ENCODE measurements at regions not wholly inside any gene's neighbourhood (a gene's known extent, or its start where the extent isn't known, plus 50 kb on each side); places are given as distances from the start of the nearest gene placed in this dataset.

DNA sequence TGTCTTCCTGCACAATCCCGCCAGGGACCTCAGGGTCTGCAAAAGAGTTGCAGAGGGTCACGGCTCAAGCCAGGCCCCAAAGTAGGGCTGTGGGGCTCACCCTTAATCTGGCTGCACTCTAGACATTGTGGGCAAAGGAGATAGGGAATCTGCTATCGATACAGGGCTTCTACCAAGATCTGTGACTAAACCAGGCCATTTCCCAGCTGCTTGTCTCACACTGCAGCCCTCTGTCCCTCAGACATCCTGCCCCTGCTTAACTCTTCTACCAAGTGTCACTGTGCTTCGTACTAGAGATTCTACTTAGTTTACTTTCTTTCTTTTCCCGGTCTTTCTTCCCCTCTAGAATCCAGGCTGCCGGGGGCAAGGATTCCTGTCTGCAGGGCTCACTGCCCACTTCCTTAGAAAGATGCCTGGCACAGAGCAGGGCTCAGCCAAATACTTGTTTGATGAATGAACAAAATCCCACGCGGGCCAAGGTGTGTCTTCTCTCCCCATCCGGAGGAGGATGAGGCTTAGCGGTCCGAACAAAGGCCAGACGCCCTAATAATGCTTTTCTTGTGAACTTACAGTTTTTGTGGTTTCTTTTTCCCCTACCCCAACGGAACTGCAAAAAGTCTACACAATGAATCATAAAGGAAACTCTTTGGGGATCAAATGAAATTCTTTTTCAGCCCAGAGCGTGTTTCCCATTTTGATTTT is 61.3 kb upstream of the ANO1 start:
- peak overlapping the region; percentile 26 for H3K4me2 ChIP-seq (ENCODE audit: low read depth, low read length, poor library complexity, severe bottlenecking)
- no peaks in the 10 kb centered on the region for H3K79me2 ChIP-seq (ENCODE audit: insufficient read depth, low read length)
- H3K9ac ChIP-seq (ENCODE audit: low read depth, low read length, poor library complexity, severe bottlenecking): peak overlapping the region; percentile 33
- no peak overlapping the region for H2AFZ ChIP-seq (ENCODE audit: low read length)
- TF ChIP-seq EZH2phosphoT487 (IDR thresholded peaks at IDR 0.05; ENCODE audit: borderline replicate concordance): no peak
- TF ChIP-seq, protein P1, sequence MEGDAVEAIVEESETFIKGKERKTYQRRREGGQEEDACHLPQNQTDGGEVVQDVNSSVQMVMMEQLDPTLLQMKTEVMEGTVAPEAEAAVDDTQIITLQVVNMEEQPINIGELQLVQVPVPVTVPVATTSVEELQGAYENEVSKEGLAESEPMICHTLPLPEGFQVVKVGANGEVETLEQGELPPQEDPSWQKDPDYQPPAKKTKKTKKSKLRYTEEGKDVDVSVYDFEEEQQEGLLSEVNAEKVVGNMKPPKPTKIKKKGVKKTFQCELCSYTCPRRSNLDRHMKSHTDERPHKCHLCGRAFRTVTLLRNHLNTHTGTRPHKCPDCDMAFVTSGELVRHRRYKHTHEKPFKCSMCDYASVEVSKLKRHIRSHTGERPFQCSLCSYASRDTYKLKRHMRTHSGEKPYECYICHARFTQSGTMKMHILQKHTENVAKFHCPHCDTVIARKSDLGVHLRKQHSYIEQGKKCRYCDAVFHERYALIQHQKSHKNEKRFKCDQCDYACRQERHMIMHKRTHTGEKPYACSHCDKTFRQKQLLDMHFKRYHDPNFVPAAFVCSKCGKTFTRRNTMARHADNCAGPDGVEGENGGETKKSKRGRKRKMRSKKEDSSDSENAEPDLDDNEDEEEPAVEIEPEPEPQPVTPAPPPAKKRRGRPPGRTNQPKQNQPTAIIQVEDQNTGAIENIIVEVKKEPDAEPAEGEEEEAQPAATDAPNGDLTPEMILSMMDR (conservative IDR thresholded peaks at IDR 0.05; ENCODE audit: low read length): no peak
- no peaks in the 10 kb centered on the region for H3F3A ChIP-seq (ENCODE audit: low read depth)
- no peak overlapping the region for H3K4me3 ChIP-seq (ENCODE audit: low read length, poor library complexity, severe bottlenecking)
- H3K27me3 ChIP-seq (ENCODE audit: insufficient read depth, low read length, poor library complexity, severe bottlenecking): no peaks in the 10 kb centered on the region
- H3K4me1 ChIP-seq (ENCODE audit: insufficient read depth, low read length, poor library complexity, severe bottlenecking): peaks cover 12% of the 10 kb centered on the region
- H3K9me3 ChIP-seq (ENCODE audit: insufficient read depth, low read depth, low read length): no peaks in the 10 kb centered on the region
- H3K9me2 ChIP-seq (replicated peaks; ENCODE audit: low read depth, low read length): no peaks in the 10 kb centered on the region
- H4K20me1 ChIP-seq (ENCODE audit: insufficient read depth, low read length, poor library complexity, severe bottlenecking): no peaks in the 10 kb centered on the region
- no peaks in the 10 kb centered on the region for H3K36me3 ChIP-seq (ENCODE audit: insufficient read depth, low read length)

DNA sequence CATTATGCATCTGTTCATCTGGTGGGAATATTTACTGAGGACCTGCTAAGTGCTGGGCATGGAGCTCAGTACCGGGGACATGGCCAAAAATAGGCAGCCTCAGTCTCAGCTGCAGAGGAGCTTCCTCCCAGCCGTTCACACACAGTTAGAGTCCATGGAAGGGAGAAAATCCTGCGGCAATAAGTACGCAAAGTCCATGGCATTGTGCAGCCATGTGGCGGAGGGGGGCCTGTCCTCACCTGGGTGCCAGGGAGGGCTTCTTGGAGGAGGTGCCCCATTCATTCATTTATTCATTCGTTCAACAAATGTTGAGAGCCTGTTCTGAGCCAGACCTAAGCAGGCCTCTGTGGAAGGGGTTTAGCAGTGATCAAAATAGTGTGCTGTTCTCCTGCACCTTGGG is 59.3 kb upstream of the ANO1 start:
- no peak for TF ChIP-seq EZH2phosphoT487 (IDR thresholded peaks at IDR 0.05; ENCODE audit: borderline replicate concordance)
- TF ChIP-seq, protein P1 (conservative IDR thresholded peaks at IDR 0.05; ENCODE audit: low read length): no peak
- no peak overlapping the region for H3K9ac ChIP-seq (ENCODE audit: low read depth, low read length, poor library complexity, severe bottlenecking)
- H3K9me3 ChIP-seq (ENCODE audit: insufficient read depth, low read depth, low read length): no peaks in the 10 kb centered on the region
- no peak overlapping the region for H3K4me3 ChIP-seq (ENCODE audit: low read length, poor library complexity, severe bottlenecking)
- H3K4me1 ChIP-seq (ENCODE audit: insufficient read depth, low read length, poor library complexity, severe bottlenecking): peaks cover 12% of the 10 kb centered on the region
- no peak overlapping the region for H2AFZ ChIP-seq (ENCODE audit: low read length)
- no peaks in the 10 kb centered on the region for H3K27me3 ChIP-seq (ENCODE audit: insufficient read depth, low read length, poor library complexity, severe bottlenecking)
- H3F3A ChIP-seq (ENCODE audit: low read depth): no peaks in the 10 kb centered on the region
- H3K4me2 ChIP-seq (ENCODE audit: low read depth, low read length, poor library complexity, severe bottlenecking): no peak overlapping the region
- no peaks in the 10 kb centered on the region for H3K9me2 ChIP-seq (replicated peaks; ENCODE audit: low read depth, low read length)
- no peaks in the 10 kb centered on the region for H3K36me3 ChIP-seq (ENCODE audit: insufficient read depth, low read length)
- no peaks in the 10 kb centered on the region for H3K79me2 ChIP-seq (ENCODE audit: insufficient read depth, low read length)
- no peaks in the 10 kb centered on the region for H4K20me1 ChIP-seq (ENCODE audit: insufficient read depth, low read length, poor library complexity, severe bottlenecking)

DNA sequence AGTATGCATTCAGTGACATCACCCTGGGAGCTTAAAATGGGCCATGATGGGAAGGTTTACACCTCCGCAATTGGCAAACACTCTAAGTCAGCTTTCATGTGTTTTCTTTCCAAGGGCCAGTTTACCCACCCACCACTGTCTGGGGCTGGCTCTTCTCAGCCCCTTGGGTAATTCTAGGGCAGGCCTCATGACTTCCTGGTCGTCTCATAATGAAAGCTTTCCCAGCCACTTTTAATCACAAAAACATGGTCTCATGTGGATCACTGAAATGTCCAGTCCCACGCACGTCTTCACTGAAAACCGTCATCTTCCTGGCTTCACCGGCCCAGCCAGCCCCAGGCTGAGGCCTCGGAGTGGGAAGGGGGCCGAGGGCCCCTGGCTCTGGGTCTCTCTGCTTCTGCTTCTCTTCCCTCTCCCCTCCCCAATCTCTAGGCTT is 58.5 kb upstream of the ANO1 start:
- Histone ChIP-seq H2AFZ (ENCODE audit: low read length) (peak overlapping the region; percentile 32), H3K4me1 (ENCODE audit: insufficient read depth, low read length, poor library complexity, severe bottlenecking) (peaks cover 12% of the 10 kb centered on the region), H3K79me2 (ENCODE audit: insufficient read depth, low read length) (no peaks in the 10 kb centered on the region), H3K9me2 (replicated peaks; ENCODE audit: low read depth, low read length) (no peaks in the 10 kb centered on the region), H3K9ac (ENCODE audit: low read depth, low read length, poor library complexity, severe bottlenecking) (peak overlapping the region; percentile 35), H3K4me3 (ENCODE audit: low read length, poor library complexity, severe bottlenecking) (no peak overlapping the region), H3K9me3 (ENCODE audit: insufficient read depth, low read depth, low read length) (no peaks in the 10 kb centered on the region), H3K36me3 (ENCODE audit: insufficient read depth, low read length) (no peaks in the 10 kb centered on the region), H3K27me3 (ENCODE audit: insufficient read depth, low read length, poor library complexity, severe bottlenecking) (no peaks in the 10 kb centered on the region), H3F3A (ENCODE audit: low read depth) (no peaks in the 10 kb centered on the region), H4K20me1 (ENCODE audit: insufficient read depth, low read length, poor library complexity, severe bottlenecking) (no peaks in the 10 kb centered on the region), H3K4me2 (ENCODE audit: low read depth, low read length, poor library complexity, severe bottlenecking) (no peak overlapping the region)
- TF ChIP-seq EZH2phosphoT487 (IDR thresholded peaks at IDR 0.05; ENCODE audit: borderline replicate concordance): no peak
- TF ChIP-seq, protein P1 (conservative IDR thresholded peaks at IDR 0.05; ENCODE audit: low read length): no peak
